H9 (cell line): ENCODE measurements at regions not wholly inside any gene's neighbourhood (a gene's known extent, or its start where the extent isn't known, plus 50 kb on each side); places are given as distances from the start of the nearest gene placed in this dataset.

Experiments
- DNase-seq: peaks from one replicate; pipeline ENCODE4 v3.0.0-alpha.2; 2017
- H2AFZ ChIP-seq: one replicate; pipeline ENCODE4 v1.6.1; 2013; ENCODE audit warnings: mild to moderate bottlenecking, low read length, control low read depth, moderate library complexity
- H2AK5ac ChIP-seq: 2 replicates; pipeline ENCODE4 v1.6.1; 2013; ENCODE audit warnings: low read length, control low read depth, mixed read lengths; ENCODE audit not compliant: insufficient read length
- H2BK120ac ChIP-seq: one replicate; pipeline ENCODE4 v1.6.1; 2013; ENCODE audit warnings: low read depth, mild to moderate bottlenecking, low read length, control low read depth, inconsistent platforms; ENCODE audit not compliant: poor library complexity, severe bottlenecking
- H2BK12ac ChIP-seq: 2 replicates; pipeline ENCODE4 v1.6.1; 2013; ENCODE audit warnings: low read length, control low read depth, mixed read lengths, low read depth; ENCODE audit not compliant: insufficient read length
- H2BK15ac ChIP-seq: 2 replicates; pipeline ENCODE4 v1.6.1; 2013; ENCODE audit warnings: low read depth, low read length, control low read depth
- H2BK20ac ChIP-seq: one replicate; pipeline ENCODE4 v1.6.1; 2013; ENCODE audit warnings: low read depth, mild to moderate bottlenecking, low read length, control low read depth, inconsistent platforms; ENCODE audit not compliant: poor library complexity, severe bottlenecking
- H2BK5ac ChIP-seq: 2 replicates; pipeline ENCODE4 v1.6.1; 2013; ENCODE audit warnings: low read length, control low read depth, mixed read lengths; ENCODE audit not compliant: insufficient read length
- H3K14ac ChIP-seq: 2 replicates; pipeline ENCODE4 v1.6.1; 2013; ENCODE audit warnings: low read length, control low read depth; ENCODE audit not compliant: insufficient read depth
- H3K18ac ChIP-seq: 2 replicates; pipeline ENCODE4 v1.6.1; 2013; ENCODE audit warnings: low read depth, mild to moderate bottlenecking, mixed read lengths, low read length, control low read depth; ENCODE audit not compliant: insufficient read length
- H3K23ac ChIP-seq: 2 replicates; pipeline ENCODE4 v1.6.1; 2013; ENCODE audit warnings: low read length, control low read depth, mixed read lengths, low read depth; ENCODE audit not compliant: insufficient read length
- H3K23me2 ChIP-seq: 2 replicates; pipeline ENCODE4 v1.6.1; 2013; ENCODE audit warnings: low read depth, mild to moderate bottlenecking, mixed read lengths, low read length, control low read depth; ENCODE audit not compliant: insufficient read length, poor library complexity, severe bottlenecking
- H3K27ac ChIP-seq: 2 replicates; pipeline ENCODE4 v1.5.1; 2013; ENCODE audit warnings: low read length, control low read depth, mixed read lengths, low read depth; ENCODE audit not compliant: insufficient read length
- H3K27me3 ChIP-seq: 2 replicates; pipeline ENCODE4 v1.6.1; 2013; ENCODE audit warnings: low read length, control low read depth, inconsistent platforms; ENCODE audit not compliant: insufficient read depth
- H3K4ac ChIP-seq: 2 replicates; pipeline ENCODE4 v1.6.1; 2013; ENCODE audit warnings: low read depth, mild to moderate bottlenecking, control low read depth, inconsistent platforms, low read length, moderate library complexity
- H3K4me1 ChIP-seq: 2 replicates; pipeline ENCODE4 v1.6.1; 2013; ENCODE audit warnings: low read length, control low read depth, inconsistent platforms; ENCODE audit not compliant: insufficient read depth
- H3K4me2 ChIP-seq: 2 replicates; pipeline ENCODE4 v1.6.1; 2013; ENCODE audit warnings: low read length, control low read depth, mixed read lengths; ENCODE audit not compliant: insufficient read length, insufficient read depth
- H3K56ac ChIP-seq: 2 replicates; pipeline ENCODE4 v1.6.1; 2013; ENCODE audit warnings: low read depth, mild to moderate bottlenecking, mixed read lengths, low read length, control low read depth; ENCODE audit not compliant: insufficient read length
- H3K79me1 ChIP-seq: 2 replicates; pipeline ENCODE4 v1.6.1; 2013; ENCODE audit warnings: low read depth, mild to moderate bottlenecking, moderate library complexity, low read length, control low read depth, inconsistent platforms; ENCODE audit not compliant: insufficient read depth, poor library complexity, severe bottlenecking
- H3K79me2 ChIP-seq: 2 replicates; pipeline ENCODE4 v1.6.1; 2013; ENCODE audit warnings: low read length, control low read depth, inconsistent platforms; ENCODE audit not compliant: insufficient read depth
- H3K9ac ChIP-seq: 2 replicates; pipeline ENCODE4 v1.6.1; 2013; ENCODE audit warnings: low read length, control low read depth, mixed read lengths; ENCODE audit not compliant: insufficient read length; ENCODE audit errors: extremely low read depth
- H3K9me3 ChIP-seq: one replicate; pipeline ENCODE4 v1.6.1; 2013; ENCODE audit warnings: low read depth, low read length, inconsistent platforms; ENCODE audit not compliant: control insufficient read depth
- H3T11ph ChIP-seq: one replicate; pipeline ENCODE4 v1.6.1; 2013; ENCODE audit warnings: mild to moderate bottlenecking, low read length, control low read depth, inconsistent platforms
- H4K20me1 ChIP-seq: one replicate; pipeline ENCODE4 v1.6.1; 2013; ENCODE audit not compliant: control insufficient read depth, insufficient read length, insufficient read depth
- H4K5ac ChIP-seq: 2 replicates; pipeline ENCODE4 v1.6.1; 2013; ENCODE audit warnings: low read depth, mild to moderate bottlenecking, mixed read lengths, low read length, control low read depth; ENCODE audit not compliant: insufficient read length
- H4K8ac ChIP-seq: replicated peaks from 2 replicates; pipeline ENCODE4 v1.6.1; 2013; ENCODE audit warnings: low read length, control low read depth, mixed read lengths, low read depth; ENCODE audit not compliant: insufficient read length
- H4K91ac ChIP-seq: 2 replicates; pipeline ENCODE4 v1.6.1; 2013; ENCODE audit warnings: low read depth, mild to moderate bottlenecking, moderate library complexity, mixed read lengths, low read length, control low read depth; ENCODE audit not compliant: insufficient read length
- H3K27ac Mint-ChIP-seq, 3 experiments: 2 replicates in 2 of 3; 3 replicates in 1 of 3; pipeline ENCODE4 v1.8.0; 2020 to 2021; ENCODE audit warnings: mixed read lengths in 3 of 3, mild to moderate bottlenecking in 1 of 3, moderate library complexity in 1 of 3
- H3K27me3 Mint-ChIP-seq: 2 replicates; pipeline ENCODE4 v1.8.0; 2021; ENCODE audit warnings: low read depth, mild to moderate bottlenecking, moderate library complexity, mixed read lengths
- H3K36me3 Mint-ChIP-seq, 3 experiments: 2 replicates in 2 of 3; 3 replicates in 1 of 3; pipeline ENCODE4 v1.8.0; 2020 to 2021; ENCODE audit warnings: low read depth in 3 of 3, mixed read lengths in 3 of 3; ENCODE audit not compliant: insufficient read depth in 1 of 3
- H3K4me1 Mint-ChIP-seq, 2 experiments: 2 replicates each; pipeline ENCODE4 v1.8.0; 2020; ENCODE audit warnings: mixed read lengths in 2 of 2
- H3K4me3 Mint-ChIP-seq, 2 experiments: 2 replicates in 1 of 2; 3 replicates in 1 of 2; pipeline ENCODE4 v1.8.0; 2020 to 2021; ENCODE audit warnings: mild to moderate bottlenecking in 2 of 2, mixed read lengths in 2 of 2, moderate library complexity in 1 of 2
- H3K9me3 Mint-ChIP-seq, 2 experiments: 2 replicates in 1 of 2; 3 replicates in 1 of 2; pipeline ENCODE4 v1.8.0; 2020; ENCODE audit warnings: mild to moderate bottlenecking in 2 of 2, mixed read lengths in 2 of 2, moderate library complexity in 1 of 2
- WGBS: extraction: QIAGEN DNeasy Blood & Tissue Kit; methylation state at CpG from one replicate; pipeline ENCODE4 v1.1.7; 2013; ENCODE audit warnings: missing lambda C conversion rate, low lambda C conversion rate, mixed read lengths; ENCODE audit not compliant: insufficient read length; ENCODE audit errors: extremely low coverage; 5-methylcytosine and 5-hydroxymethylcytosine counted together
- TF ChIP-seq, protein P1 (sequence below): fragments of 200-600 bp; sonication (generic); conservative IDR thresholded peaks from 3 replicates; pipeline ENCODE4 v1.8.0; 2021; ENCODE audit warnings: antibody characterized with exemption, mild to moderate bottlenecking

GRCh38 chr7:63044721-63045120 lies 953.9 kb upstream of the ZNF722 start:
- H3K23me2 ChIP-seq = no peaks in the 10 kb centered on the region
- WGBS = no CpG with 5 or more reads among the region's 3 CpGs
- no peak overlapping the region for H2BK15ac ChIP-seq
- TF ChIP-seq, protein P1, sequence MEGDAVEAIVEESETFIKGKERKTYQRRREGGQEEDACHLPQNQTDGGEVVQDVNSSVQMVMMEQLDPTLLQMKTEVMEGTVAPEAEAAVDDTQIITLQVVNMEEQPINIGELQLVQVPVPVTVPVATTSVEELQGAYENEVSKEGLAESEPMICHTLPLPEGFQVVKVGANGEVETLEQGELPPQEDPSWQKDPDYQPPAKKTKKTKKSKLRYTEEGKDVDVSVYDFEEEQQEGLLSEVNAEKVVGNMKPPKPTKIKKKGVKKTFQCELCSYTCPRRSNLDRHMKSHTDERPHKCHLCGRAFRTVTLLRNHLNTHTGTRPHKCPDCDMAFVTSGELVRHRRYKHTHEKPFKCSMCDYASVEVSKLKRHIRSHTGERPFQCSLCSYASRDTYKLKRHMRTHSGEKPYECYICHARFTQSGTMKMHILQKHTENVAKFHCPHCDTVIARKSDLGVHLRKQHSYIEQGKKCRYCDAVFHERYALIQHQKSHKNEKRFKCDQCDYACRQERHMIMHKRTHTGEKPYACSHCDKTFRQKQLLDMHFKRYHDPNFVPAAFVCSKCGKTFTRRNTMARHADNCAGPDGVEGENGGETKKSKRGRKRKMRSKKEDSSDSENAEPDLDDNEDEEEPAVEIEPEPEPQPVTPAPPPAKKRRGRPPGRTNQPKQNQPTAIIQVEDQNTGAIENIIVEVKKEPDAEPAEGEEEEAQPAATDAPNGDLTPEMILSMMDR = no peak
- no peak overlapping the region for H3K56ac ChIP-seq
- H3T11ph ChIP-seq = no peak overlapping the region
- H3K18ac ChIP-seq = no peak overlapping the region
- no peaks in the 10 kb centered on the region for H3K79me2 ChIP-seq
- DNase-seq = no peak
- no peaks in the 10 kb centered on the region for H3K79me1 ChIP-seq
- H3K4ac ChIP-seq = no peak overlapping the region
- no peak overlapping the region for H2BK5ac ChIP-seq
- H2BK120ac ChIP-seq = no peak overlapping the region
- H2BK20ac ChIP-seq = no peak overlapping the region
- no peak overlapping the region for H4K91ac ChIP-seq
- H2AK5ac ChIP-seq = no peak overlapping the region
- no peaks in the 10 kb centered on the region for H3K4me1 Mint-ChIP-seq
- H3K14ac ChIP-seq = no peak overlapping the region
- H3K4me1 ChIP-seq = no peaks in the 10 kb centered on the region
- H3K9me3 Mint-ChIP-seq = peaks cover 42% of the 10 kb centered on the region in 2 experiments
- no peak overlapping the region for H3K4me2 ChIP-seq
- H3K23ac ChIP-seq = no peak overlapping the region
- no peak overlapping the region for H4K5ac ChIP-seq
- H4K20me1 ChIP-seq = no peaks in the 10 kb centered on the region
- H3K9ac ChIP-seq = no peak overlapping the region
- H3K27ac ChIP-seq = no peak overlapping the region
- no peak overlapping the region for H2BK12ac ChIP-seq
- H3K36me3 Mint-ChIP-seq = peaks cover 9 to 61% (median 33%) of the 10 kb centered on the region in 3 experiments; a peak in 6 of 7 replicates
- no peak overlapping the region for H2AFZ ChIP-seq
- H3K27ac Mint-ChIP-seq = no peak overlapping the region
- H3K4me3 Mint-ChIP-seq = no peak overlapping the region
- peaks cover 100% of the 10 kb centered on the region for H3K9me3 ChIP-seq
- peaks cover 6% of the 10 kb centered on the region for H3K27me3 Mint-ChIP-seq
- H3K27me3 ChIP-seq = no peaks in the 10 kb centered on the region
- no peak overlapping the region for H4K8ac ChIP-seq
